K562 (cell line): ENCODE measurements at regions not wholly inside any gene's neighbourhood (a gene's known extent, or its start where the extent isn't known, plus 50 kb on each side); places are given as distances from the start of the nearest gene placed in this dataset.

Experiments
- ATAC-seq: fragments of 200-7000 bp; cut with Tn5 transposase; 3 replicates; pipeline ENCODE4 v1.9.1; 2020; ENCODE audit warnings: moderate library complexity
- BruUV-seq: library from RNA; stranded (reverse); fragments of 400-500 nt; replicated peaks from 2 replicates; lab custom pipeline; 2021; lab: Mats Ljungman, UMichigan
- CTCF ChIA-PET: fragments of 300-600 bp; formaldehyde crosslinking; extraction: SDS; loops from one replicate; lab custom pipeline; 2021; ENCODE audit warnings: low intra/inter-chr PET ratio; lab: Yijun Ruan, JAX
- POLR2A ChIA-PET: fragments of 300-600, 350-650 bp; sonication (Branson Sonifier 250); formaldehyde crosslinking; extraction: SDS; loops from one replicate; lab custom pipeline; 2021; ENCODE audit warnings: antibody characterized with exemption, inconsistent platforms; lab: Yijun Ruan, JAX
- DNase-seq, 4 experiments: peaks; one replicate each; pipeline versions ENCODE4 v3.0.0 to v3.0.0-alpha.2; 2011 to 2018; ENCODE audit warnings: low spot score in 3 of 4, mixed read lengths in 3 of 4; ENCODE audit errors: extremely low read depth in 1 of 4
- FAIRE-seq: peaks from 2 replicates; lab custom pipeline; 2011; peaks lifted over from hg19 to GRCh38; lab: Jason Lieb, UNC
- H2AFZ ChIP-seq: 2 replicates; pipeline ENCODE4 v1.6.0; 2011; ENCODE audit warnings: low read depth, low read length, control low read depth, inconsistent platforms
- H3K27ac ChIP-seq: fragments of 200-600 bp; 3 replicates; pipeline ENCODE4 v1.8.0; 2011; ENCODE audit warnings: low read depth, mild to moderate bottlenecking, control low read depth, inconsistent platforms, low read length, moderate library complexity, mixed read lengths; ENCODE audit errors: extremely low read depth
- H3K27me3 ChIP-seq, 2 experiments: fragments of 300-600 bp in 1 of 2; 2 replicates in 1 of 2; 3 replicates in 1 of 2; pipeline versions ENCODE4 v1.6.0 to v1.8.0; 2011; ENCODE audit warnings: inconsistent platforms in 2 of 2, low read length in 2 of 2, mild to moderate bottlenecking in 1 of 2, mixed read lengths in 1 of 2, moderate library complexity in 1 of 2; ENCODE audit not compliant: control insufficient read depth in 2 of 2, insufficient read depth in 2 of 2
- H3K36me3 ChIP-seq: fragments of 300-600 bp; 3 replicates; pipeline ENCODE4 v1.8.0; 2011; ENCODE audit warnings: mild to moderate bottlenecking, low read length, inconsistent platforms; ENCODE audit not compliant: control insufficient read depth, insufficient read depth
- H3K4me1 ChIP-seq, 2 experiments: fragments of 200-600 bp in 1 of 2; replicated peaks in 1 of 2; 2 replicates in 1 of 2; 3 replicates in 1 of 2; pipeline versions ENCODE4 v1.5.1 to v1.8.0; 2011; ENCODE audit warnings: inconsistent platforms in 2 of 2, low read length in 2 of 2, mild to moderate bottlenecking in 1 of 2, mixed read lengths in 1 of 2, moderate library complexity in 1 of 2; ENCODE audit not compliant: control insufficient read depth in 2 of 2, insufficient read depth in 2 of 2
- H3K4me2 ChIP-seq: 2 replicates; pipeline ENCODE4 v1.6.1; 2011; ENCODE audit warnings: low read length, control low read depth, inconsistent platforms, mixed read lengths; ENCODE audit not compliant: insufficient read depth
- H3K4me3 ChIP-seq: fragments of 200-600 bp; sonication (generic), shearing (Covaris generic); 2 replicates; pipeline ENCODE4 v1.5.1; 2016; ENCODE audit warnings: control low read depth, inconsistent platforms
- H3K79me2 ChIP-seq: fragments of 200-600 bp; 3 replicates; pipeline ENCODE4 v1.8.0; 2011; ENCODE audit warnings: low read length, inconsistent platforms; ENCODE audit not compliant: control insufficient read depth, insufficient read depth
- H3K9ac ChIP-seq, 2 experiments: 2 replicates each; pipeline versions ENCODE4 v1.6.0 to v1.6.1; 2011; ENCODE audit warnings: low read depth in 2 of 2, low read length in 2 of 2, control low read depth in 1 of 2, inconsistent platforms in 1 of 2, mild to moderate bottlenecking in 1 of 2, mixed read lengths in 1 of 2; ENCODE audit not compliant: insufficient read depth in 1 of 2
- H3K9me1 ChIP-seq: one replicate; pipeline ENCODE4 v1.6.0; 2011; ENCODE audit warnings: inconsistent platforms, mild to moderate bottlenecking, low read length, moderate library complexity; ENCODE audit not compliant: control insufficient read depth, insufficient read depth
- H3K9me3 ChIP-seq: replicated peaks from 2 replicates; pipeline ENCODE4 v1.5.1; 2011; ENCODE audit warnings: low read depth, low read length, inconsistent platforms; ENCODE audit not compliant: control insufficient read depth, insufficient read depth
- H4K20me1 ChIP-seq: replicated peaks from 2 replicates; pipeline ENCODE4 v1.6.1; 2011; ENCODE audit warnings: low read length, inconsistent platforms, mixed read lengths; ENCODE audit not compliant: control insufficient read depth, insufficient read depth
- EP300 ChIP-seq: IDR thresholded peaks from 2 replicates; pipeline ENCODE4 v1.6.1; 2012; ENCODE audit warnings: low read length, improper control_type of control experiment
- FOXJ3 ChIP-seq: sonication (generic); formaldehyde crosslinking; IDR thresholded peaks from 2 replicates; pipeline ENCODE4 v1.4.0; 2020; ENCODE audit warnings: mild to moderate bottlenecking, missing genetic modification reagents
- ILF3 ChIP-seq: fragments of 450-650 bp; IDR thresholded peaks from 2 replicates; pipeline ENCODE4 v1.6.1; 2018; ENCODE audit warnings: antibody characterized with exemption, mild to moderate bottlenecking, moderate library complexity, borderline replicate concordance
- ILK ChIP-seq: fragments of 450-650 bp; IDR thresholded peaks from 2 replicates; pipeline ENCODE4 v1.6.1; 2016; ENCODE audit warnings: missing genetic modification characterization, low read depth, mild to moderate bottlenecking, missing compliant biosample characterization, moderate library complexity, borderline replicate concordance
- MTA3 ChIP-seq: fragments of 450-650 bp; formaldehyde crosslinking; IDR thresholded peaks from 2 replicates; pipeline ENCODE4 v1.6.1; 2017; ENCODE audit warnings: mild to moderate bottlenecking, borderline replicate concordance
- SPI1 ChIP-seq: IDR thresholded peaks from 2 replicates; pipeline ENCODE4 v1.6.1; 2011; ENCODE audit warnings: low read depth, low read length, control low read depth, borderline replicate concordance
- ZNF174 ChIP-seq: fragments of 250-450 bp; sonication (Bioruptor Pico); IDR thresholded peaks from 2 replicates; pipeline ENCODE4 v1.4.0; 2020; ENCODE audit warnings: mild to moderate bottlenecking
- in situ Hi-C: fragments of 300-500 bp; cut with MboI; formaldehyde crosslinking; loops from 4 replicates; pipeline ENCODE4 v1.15.0; 2018; ENCODE audit warnings: inconsistent platforms, mixed read lengths
- intact Hi-C: fragments of 100-400 bp; cut with micrococcal nuclease; formaldehyde crosslinking; loops from 2 replicates; pipeline ENCODE4 v1.14.2; 2022
- TF ChIP-seq, protein P1 (sequence below): fragments of 450-650 bp; formaldehyde crosslinking; IDR thresholded peaks from 2 replicates; pipeline ENCODE4 v1.4.0; 2022; ENCODE audit warnings: mild to moderate bottlenecking, moderate library complexity
- TF ChIP-seq, protein P2 (sequence below): IDR thresholded peaks from 2 replicates; pipeline ENCODE4 v1.6.1; 2012; ENCODE audit warnings: low read depth, low read length, improper control_type of control experiment, borderline replicate concordance
- TF ChIP-seq, protein P3 (sequence below): fragments of 250-450 bp; sonication (Bioruptor Pico); IDR thresholded peaks from 2 replicates; pipeline ENCODE4 v1.5.0; 2021; ENCODE audit warnings: mild to moderate bottlenecking, borderline replicate concordance
- TF ChIP-seq, protein P4 (sequence below): fragments of 250-450 bp; sonication (Bioruptor Pico); IDR thresholded peaks from 2 replicates; pipeline ENCODE4 v1.8.0; 2021; ENCODE audit warnings: mild to moderate bottlenecking, moderate library complexity

DNA sequence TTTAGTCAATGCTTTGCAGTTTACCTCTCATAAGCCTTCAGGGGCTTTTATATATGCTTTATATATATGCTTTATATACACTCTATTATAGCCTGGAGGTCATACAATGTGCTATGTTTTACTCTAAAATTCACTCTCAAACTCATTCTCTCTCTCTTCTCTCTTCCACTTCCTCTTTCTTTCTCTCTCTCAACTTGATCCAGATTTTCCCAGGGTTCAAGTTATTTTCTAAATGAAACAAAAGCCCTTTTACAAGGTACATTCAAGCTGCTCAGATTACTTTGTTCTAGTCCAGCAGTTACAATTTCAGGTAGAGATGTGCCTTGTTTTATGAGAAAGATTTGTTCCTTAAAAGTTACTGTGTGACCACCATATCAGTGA lies 79.6 kb upstream of the ACP3 start:
- no peak overlapping the region for H3K27ac ChIP-seq
- FAIRE-seq (no peak), DNase-seq (no peak), ATAC-seq (no peak)
- H3K36me3 ChIP-seq: no peaks in the 10 kb centered on the region
- no peaks in the 10 kb centered on the region for H3K4me1 ChIP-seq
- TF ChIP-seq SPI1 (peak; percentile 50; the same call in 1 of the 2 replicates), FOXJ3 (CRISPR knock-in tag) (no peak)
- TF ChIP-seq, protein P1, sequence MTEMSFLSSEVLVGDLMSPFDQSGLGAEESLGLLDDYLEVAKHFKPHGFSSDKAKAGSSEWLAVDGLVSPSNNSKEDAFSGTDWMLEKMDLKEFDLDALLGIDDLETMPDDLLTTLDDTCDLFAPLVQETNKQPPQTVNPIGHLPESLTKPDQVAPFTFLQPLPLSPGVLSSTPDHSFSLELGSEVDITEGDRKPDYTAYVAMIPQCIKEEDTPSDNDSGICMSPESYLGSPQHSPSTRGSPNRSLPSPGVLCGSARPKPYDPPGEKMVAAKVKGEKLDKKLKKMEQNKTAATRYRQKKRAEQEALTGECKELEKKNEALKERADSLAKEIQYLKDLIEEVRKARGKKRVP (CRISPR knock-in tag): no peak
- in situ Hi-C loops (no loop called here), intact Hi-C loops (no loop called here)
- no peaks in the 10 kb centered on the region for H3K9me1 ChIP-seq
- H4K20me1 ChIP-seq: no peaks in the 10 kb centered on the region
- no peak overlapping the region for H3K9ac ChIP-seq
- ChIA-PET POLR2A (no interaction called here), CTCF (no interaction called here)
- no peaks in the 10 kb centered on the region for H3K79me2 ChIP-seq
- H3K4me3 ChIP-seq: no peak overlapping the region
- no peak overlapping the region for H2AFZ ChIP-seq
- no peaks in the 10 kb centered on the region for H3K27me3 ChIP-seq
- H3K9me3 ChIP-seq: no peaks in the 10 kb centered on the region
- no peak overlapping the region for H3K4me2 ChIP-seq
- no TSS peak for BruUV-seq

DNA sequence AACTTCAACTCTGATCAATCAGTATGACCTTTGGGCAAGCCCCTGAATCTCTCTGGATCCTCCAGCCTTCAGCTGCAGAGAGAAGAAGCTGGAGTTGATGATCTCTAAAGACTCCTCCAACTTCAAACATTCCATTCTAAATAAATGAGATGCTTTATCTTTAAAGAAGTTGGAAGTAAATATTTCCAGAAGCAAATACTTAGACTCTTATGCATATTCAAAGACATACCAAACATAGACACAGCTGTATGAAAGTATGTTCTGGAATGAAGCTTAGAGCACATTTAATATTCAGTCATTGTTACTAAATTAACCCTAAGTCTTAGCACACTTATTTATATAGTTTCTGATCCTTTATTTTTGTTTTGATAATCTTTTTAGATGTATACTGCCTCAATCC lies 77.6 kb upstream of the ACP3 start:
- Histone ChIP-seq H4K20me1 (no peaks in the 10 kb centered on the region), H2AFZ (no peak overlapping the region), H3K4me2 (no peak overlapping the region), H3K9me3 (no peaks in the 10 kb centered on the region), H3K9me1 (no peaks in the 10 kb centered on the region), H3K36me3 (no peaks in the 10 kb centered on the region), H3K9ac (no peak overlapping the region), H3K79me2 (no peaks in the 10 kb centered on the region), H3K4me1 (no peaks in the 10 kb centered on the region), H3K4me3 (no peak overlapping the region), H3K27ac (no peak overlapping the region), H3K27me3 (no peaks in the 10 kb centered on the region)
- ATAC-seq (no peak), FAIRE-seq (no peak), DNase-seq (no peak)
- BruUV-seq: no TSS peak
- ChIA-PET CTCF (no interaction called here), POLR2A (no interaction called here)
- intact Hi-C loops: no loop called here
- in situ Hi-C loops: no loop called here
- no peak for TF ChIP-seq ILK (tag)
- no peak for TF ChIP-seq ZNF174 (CRISPR knock-in tag)
- TF ChIP-seq, protein P2, sequence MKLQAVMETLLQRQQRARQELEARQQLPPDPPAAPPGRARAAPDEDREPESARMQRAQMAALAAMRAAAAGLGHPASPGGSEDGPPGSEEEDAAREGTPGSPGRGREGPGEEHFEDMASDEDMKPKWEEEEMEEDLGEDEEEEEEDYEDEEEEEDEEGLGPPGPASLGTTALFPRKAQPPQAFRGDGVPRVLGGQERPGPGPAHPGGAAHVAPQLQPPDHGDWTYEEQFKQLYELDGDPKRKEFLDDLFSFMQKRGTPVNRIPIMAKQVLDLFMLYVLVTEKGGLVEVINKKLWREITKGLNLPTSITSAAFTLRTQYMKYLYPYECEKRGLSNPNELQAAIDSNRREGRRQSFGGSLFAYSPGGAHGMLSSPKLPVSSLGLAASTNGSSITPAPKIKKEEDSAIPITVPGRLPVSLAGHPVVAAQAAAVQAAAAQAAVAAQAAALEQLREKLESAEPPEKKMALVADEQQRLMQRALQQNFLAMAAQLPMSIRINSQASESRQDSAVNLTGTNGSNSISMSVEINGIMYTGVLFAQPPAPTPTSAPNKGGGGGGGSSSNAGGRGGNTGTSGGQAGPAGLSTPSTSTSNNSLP: no peak
- no peak for TF ChIP-seq MTA3
- TF ChIP-seq ILF3: no peak
- TF ChIP-seq, protein P3, sequence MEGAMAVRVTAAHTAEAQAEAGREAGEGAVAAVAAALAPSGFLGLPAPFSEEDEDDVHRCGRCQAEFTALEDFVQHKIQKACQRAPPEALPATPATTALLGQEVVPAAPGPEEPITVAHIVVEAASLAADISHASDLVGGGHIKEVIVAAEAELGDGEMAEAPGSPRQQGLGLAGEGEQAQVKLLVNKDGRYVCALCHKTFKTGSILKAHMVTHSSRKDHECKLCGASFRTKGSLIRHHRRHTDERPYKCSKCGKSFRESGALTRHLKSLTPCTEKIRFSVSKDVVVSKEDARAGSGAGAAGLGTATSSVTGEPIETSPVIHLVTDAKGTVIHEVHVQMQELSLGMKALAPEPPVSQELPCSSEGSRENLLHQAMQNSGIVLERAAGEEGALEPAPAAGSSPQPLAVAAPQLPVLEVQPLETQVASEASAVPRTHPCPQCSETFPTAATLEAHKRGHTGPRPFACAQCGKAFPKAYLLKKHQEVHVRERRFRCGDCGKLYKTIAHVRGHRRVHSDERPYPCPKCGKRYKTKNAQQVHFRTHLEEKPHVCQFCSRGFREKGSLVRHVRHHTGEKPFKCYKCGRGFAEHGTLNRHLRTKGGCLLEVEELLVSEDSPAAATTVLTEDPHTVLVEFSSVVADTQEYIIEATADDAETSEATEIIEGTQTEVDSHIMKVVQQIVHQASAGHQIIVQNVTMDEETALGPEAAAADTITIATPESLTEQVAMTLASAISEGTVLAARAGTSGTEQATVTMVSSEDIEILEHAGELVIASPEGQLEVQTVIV (CRISPR knock-in tag): no peak
- no peak for TF ChIP-seq EP300
- TF ChIP-seq, protein P4, sequence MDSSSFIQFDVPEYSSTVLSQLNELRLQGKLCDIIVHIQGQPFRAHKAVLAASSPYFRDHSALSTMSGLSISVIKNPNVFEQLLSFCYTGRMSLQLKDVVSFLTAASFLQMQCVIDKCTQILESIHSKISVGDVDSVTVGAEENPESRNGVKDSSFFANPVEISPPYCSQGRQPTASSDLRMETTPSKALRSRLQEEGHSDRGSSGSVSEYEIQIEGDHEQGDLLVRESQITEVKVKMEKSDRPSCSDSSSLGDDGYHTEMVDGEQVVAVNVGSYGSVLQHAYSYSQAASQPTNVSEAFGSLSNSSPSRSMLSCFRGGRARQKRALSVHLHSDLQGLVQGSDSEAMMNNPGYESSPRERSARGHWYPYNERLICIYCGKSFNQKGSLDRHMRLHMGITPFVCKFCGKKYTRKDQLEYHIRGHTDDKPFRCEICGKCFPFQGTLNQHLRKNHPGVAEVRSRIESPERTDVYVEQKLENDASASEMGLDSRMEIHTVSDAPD (CRISPR knock-in tag): no peak
